Stimulated activated naive CD8-positive, alpha-beta T cell treated with anti-CD3 and anti-CD28 coated beads, Interleukin-15, amount 100 ng/mL, for 72 hours (primary cell): ENCODE measurements at regions not wholly inside any gene's neighbourhood (a gene's known extent, or its start where the extent isn't known, plus 50 kb on each side); places are given as distances from the start of the nearest gene placed in this dataset.

Experiments
- ATAC-seq: fragments of 150-1000 bp; cut with Tn5 transposase; 2 replicates; pipeline ENCODE4 v1.10.0; 2021; ENCODE audit warnings: mild to moderate bottlenecking, moderate library complexity
- DNase-seq, 2 donors: peaks; one replicate each; pipeline ENCODE4 v3.0.0; 2021 to 2022
- H3K27ac Mint-ChIP-seq, 2 donors: one replicate each; pipeline ENCODE4 v1.8.0; 2022; ENCODE audit warnings: mild to moderate bottlenecking in 2 of 2, mixed read lengths in 2 of 2, moderate library complexity in 2 of 2
- H3K27me3 Mint-ChIP-seq: one replicate; pipeline ENCODE4 v1.8.0; 2022; ENCODE audit warnings: mixed read lengths
- H3K4me1 Mint-ChIP-seq: one replicate; pipeline ENCODE4 v1.8.0; 2022; ENCODE audit warnings: mild to moderate bottlenecking, mixed read lengths
- H3K4me3 Mint-ChIP-seq, 2 donors: one replicate each; pipeline ENCODE4 v1.8.0; 2022; ENCODE audit warnings: mild to moderate bottlenecking in 2 of 2, mixed read lengths in 2 of 2, moderate library complexity in 1 of 2
- H3K9me3 Mint-ChIP-seq, 2 donors: one replicate each; pipeline ENCODE4 v1.8.0; 2022; ENCODE audit warnings: mixed read lengths in 2 of 2

DNA sequence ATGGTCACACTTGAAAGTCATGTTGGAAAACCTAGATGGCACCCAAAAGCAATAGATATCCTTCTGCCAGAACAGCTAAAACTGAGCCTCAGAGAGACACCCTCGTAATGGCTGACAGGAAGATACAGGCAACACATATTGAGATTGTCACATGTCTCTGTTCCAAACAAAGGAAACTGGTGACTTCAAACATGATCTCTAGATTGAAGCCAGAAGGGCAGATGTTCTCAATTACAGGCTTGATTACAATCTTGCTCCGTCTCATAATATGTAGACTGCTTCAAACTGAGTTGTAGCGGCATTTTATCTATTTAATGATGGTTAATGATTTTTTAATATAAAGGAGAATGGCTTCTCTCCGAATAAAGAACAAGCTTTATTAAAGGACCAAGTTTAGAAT lies 774.3 kb downstream of the KCTD16 start:
- Mint-ChIP-seq H3K4me3 (no peak overlapping the region), H3K4me1 (no peaks in the 10 kb centered on the region), H3K27me3 (no peaks in the 10 kb centered on the region), H3K9me3 (peaks cover 12 to 13% of the 10 kb centered on the region in 2 donors), H3K27ac (no peak overlapping the region)
- DNase-seq (no peak), ATAC-seq (no peak)

DNA sequence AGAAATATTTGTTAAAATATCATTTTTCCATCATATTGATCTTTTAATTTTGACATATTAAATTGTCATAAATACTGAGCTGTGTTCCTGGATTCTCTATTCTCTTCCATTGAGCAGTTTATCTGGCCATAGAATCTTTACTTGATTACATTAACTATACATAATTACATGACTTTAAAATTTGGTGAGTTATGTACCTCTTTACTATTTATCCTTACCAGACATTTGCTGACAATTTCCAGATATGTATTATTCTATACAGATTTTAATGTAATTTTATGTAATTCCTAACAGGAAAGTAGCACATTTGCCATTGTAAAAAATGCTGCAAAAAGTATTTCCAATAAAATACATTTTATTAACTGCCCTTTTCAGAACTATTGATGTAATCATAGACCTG lies 770.3 kb downstream of the KCTD16 start:
- no peak for DNase-seq
- Mint-ChIP-seq H3K27ac (no peak overlapping the region), H3K4me1 (no peaks in the 10 kb centered on the region), H3K4me3 (no peak overlapping the region), H3K27me3 (no peaks in the 10 kb centered on the region), H3K9me3 (peaks cover 10 to 22% of the 10 kb centered on the region in 2 donors)
- no peak for ATAC-seq

DNA sequence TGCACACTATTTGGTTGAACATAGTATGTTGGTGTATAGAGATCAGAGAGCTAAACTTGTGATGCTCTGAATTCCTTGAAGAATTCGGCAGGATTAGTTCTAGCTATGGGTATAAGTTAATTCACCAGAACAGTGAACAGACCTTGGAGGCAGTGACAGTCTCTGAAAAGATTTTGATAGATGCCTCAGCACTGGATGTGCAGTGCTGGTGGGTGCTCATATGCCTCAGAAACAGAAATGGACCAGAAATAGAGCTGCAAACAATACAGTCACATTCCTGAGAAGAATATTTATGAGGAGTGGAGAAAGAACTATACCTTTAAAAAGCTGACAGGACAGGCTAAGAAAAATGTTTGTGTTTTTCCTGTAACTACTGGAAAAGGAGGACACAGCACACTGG lies 747.7 kb downstream of the KCTD16 start:
- Mint-ChIP-seq H3K9me3 (peaks cover 0 to 9% of the 10 kb centered on the region in 2 donors), H3K4me3 (no peak overlapping the region), H3K27ac (no peak overlapping the region), H3K27me3 (no peaks in the 10 kb centered on the region), H3K4me1 (no peaks in the 10 kb centered on the region)
- no peak for DNase-seq
- no peak for ATAC-seq

DNA sequence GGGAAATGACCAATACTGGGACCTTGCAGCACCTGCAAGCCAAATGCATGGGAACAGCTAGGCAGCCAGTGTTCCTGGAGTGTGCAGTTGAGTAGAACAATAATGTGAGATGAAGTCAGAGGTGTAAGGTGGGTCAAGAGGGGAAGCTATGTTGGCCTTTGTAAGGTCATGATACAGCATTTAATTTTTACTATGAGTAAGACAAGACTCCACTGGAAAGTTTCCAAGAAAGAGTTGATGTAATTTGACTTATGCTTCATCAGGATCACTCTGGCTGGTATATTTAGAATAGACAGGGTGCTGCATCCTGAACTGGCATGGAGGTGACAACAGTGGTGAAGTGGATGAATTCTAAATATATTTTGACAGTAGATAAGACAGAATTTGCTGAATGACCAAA lies 744.8 kb downstream of the KCTD16 start:
- H3K4me3 Mint-ChIP-seq, result no peak overlapping the region
- H3K4me1 Mint-ChIP-seq, result no peaks in the 10 kb centered on the region
- peaks cover 17 to 19% of the 10 kb centered on the region in 2 donors for H3K9me3 Mint-ChIP-seq
- ATAC-seq (no peak), DNase-seq (no peak)
- no peaks in the 10 kb centered on the region for H3K27me3 Mint-ChIP-seq
- no peak overlapping the region for H3K27ac Mint-ChIP-seq

DNA sequence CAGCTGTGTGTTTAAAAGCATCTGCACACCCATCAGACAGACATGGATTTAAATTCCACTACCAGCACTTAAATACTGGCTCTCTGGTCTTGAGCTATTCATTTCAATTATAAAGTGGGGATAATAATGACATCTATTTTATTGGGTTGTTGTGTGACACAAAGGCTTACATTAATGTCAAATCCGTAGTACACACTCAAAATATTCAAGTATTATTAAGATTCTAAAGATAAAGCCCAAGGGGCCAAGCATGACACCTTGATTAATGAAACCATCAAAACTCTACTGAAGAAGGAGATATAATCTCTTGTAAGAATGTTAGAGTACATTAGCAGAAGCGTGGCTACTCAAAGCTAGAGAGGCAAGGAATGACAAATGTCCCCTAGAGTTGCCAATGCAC lies 743.0 kb downstream of the KCTD16 start:
- H3K9me3 Mint-ChIP-seq, result peaks cover 26 to 27% of the 10 kb centered on the region in 2 donors
- no peaks in the 10 kb centered on the region for H3K27me3 Mint-ChIP-seq
- ATAC-seq (no peak), DNase-seq (no peak)
- no peak overlapping the region for H3K27ac Mint-ChIP-seq
- H3K4me1 Mint-ChIP-seq, result no peaks in the 10 kb centered on the region
- no peak overlapping the region for H3K4me3 Mint-ChIP-seq

DNA sequence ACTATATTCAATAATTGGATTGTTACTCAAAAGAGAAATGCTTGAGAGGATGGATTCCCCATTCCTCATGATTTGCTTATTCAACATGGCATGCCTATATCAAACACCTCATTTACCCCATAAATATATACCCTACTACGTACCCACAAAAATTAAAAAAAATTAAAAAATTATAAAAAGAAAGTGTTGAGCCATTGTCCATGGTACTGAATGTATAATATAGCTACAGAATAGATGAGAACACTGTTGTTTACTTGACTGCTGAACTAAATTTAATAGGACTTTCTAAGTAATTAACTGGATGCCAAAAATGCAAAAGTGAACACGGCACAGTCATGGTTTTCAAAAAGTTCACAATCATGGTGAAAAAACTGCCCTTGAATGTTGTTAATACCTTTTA lies 725.8 kb downstream of the KCTD16 start:
- Mint-ChIP-seq H3K4me3 (no peak overlapping the region), H3K27ac (no peak overlapping the region), H3K4me1 (no peaks in the 10 kb centered on the region), H3K9me3 (peaks cover 21 to 27% of the 10 kb centered on the region in 2 donors), H3K27me3 (no peaks in the 10 kb centered on the region)
- no peak for ATAC-seq
- DNase-seq, result no peak

DNA sequence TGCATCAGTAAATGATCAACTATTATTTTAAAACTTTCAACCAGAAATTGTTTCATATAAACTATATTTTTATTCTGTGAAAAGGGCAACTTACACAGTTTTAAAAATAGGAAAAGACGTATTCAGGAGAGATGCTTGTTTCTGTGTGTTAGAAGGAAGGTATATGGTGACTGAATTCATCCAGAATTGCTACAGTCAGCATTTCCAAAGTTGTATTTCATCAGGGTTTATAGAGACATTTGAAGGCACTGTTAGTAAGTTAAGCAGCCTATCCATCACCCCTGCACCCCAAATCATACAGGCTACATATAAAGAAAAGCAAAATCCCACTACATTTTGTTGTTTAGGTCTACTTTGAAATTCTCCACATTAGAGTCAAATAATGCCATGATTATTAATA lies 716.0 kb downstream of the KCTD16 start:
- Mint-ChIP-seq H3K27me3 (no peaks in the 10 kb centered on the region), H3K4me1 (no peaks in the 10 kb centered on the region), H3K9me3 (peaks cover 4 to 29% of the 10 kb centered on the region in 2 donors), H3K4me3 (no peak overlapping the region), H3K27ac (peak overlapping the region in 1 of 2 donors; percentile 57)
- no peak for ATAC-seq
- no peak for DNase-seq

DNA sequence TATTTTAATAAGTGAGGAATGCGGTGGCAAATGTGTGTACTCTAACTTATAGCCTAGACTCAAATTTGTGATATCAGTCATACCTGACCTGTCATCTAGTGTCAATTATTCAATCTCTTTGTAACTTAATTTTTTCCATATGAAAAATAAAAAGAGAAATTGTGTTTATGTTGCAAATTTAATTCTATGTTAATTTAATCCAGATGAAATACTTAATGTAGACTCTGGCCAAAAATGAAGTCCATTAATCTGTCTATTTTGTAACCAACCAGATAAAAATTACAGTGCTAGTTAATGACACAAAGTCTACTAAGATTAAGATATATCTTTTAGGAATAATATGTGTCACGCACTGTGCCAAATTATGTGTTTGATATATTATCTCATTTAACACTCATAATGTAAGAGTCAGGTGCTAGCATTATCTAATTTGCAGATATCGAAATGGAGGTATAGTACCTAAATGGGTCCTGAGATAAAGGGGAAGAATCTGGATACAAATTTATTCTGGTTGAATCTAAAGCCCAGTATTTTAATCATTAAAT lies 712.1 kb downstream of the KCTD16 start:
- H3K4me3 Mint-ChIP-seq, result no peak overlapping the region
- no peak overlapping the region for H3K27ac Mint-ChIP-seq
- peaks cover 4 to 6% of the 10 kb centered on the region in 2 donors for H3K9me3 Mint-ChIP-seq
- no peaks in the 10 kb centered on the region for H3K4me1 Mint-ChIP-seq
- ATAC-seq (no peak), DNase-seq (no peak)
- no peaks in the 10 kb centered on the region for H3K27me3 Mint-ChIP-seq

DNA sequence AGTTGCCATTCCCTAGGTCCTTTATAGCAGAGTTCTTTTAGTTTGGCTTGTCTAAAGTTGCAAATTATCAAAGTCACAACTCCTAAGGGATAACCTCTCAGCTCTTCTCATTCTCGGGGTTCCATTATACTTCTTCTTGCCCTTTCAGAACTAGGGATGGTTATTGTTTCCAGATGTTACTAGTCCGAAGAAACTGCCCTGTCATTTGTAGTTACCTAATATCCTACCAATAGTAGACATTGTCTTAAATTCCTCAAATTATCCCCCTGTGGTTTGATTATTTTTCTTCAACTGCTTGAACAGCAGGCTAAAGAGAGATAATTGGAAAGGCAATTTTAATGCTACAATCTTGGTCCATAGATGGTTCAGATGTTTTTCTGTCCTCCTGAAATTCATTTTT lies 709.8 kb downstream of the KCTD16 start:
- H3K9me3 Mint-ChIP-seq, result peaks cover 8 to 17% of the 10 kb centered on the region in 2 donors

DNA sequence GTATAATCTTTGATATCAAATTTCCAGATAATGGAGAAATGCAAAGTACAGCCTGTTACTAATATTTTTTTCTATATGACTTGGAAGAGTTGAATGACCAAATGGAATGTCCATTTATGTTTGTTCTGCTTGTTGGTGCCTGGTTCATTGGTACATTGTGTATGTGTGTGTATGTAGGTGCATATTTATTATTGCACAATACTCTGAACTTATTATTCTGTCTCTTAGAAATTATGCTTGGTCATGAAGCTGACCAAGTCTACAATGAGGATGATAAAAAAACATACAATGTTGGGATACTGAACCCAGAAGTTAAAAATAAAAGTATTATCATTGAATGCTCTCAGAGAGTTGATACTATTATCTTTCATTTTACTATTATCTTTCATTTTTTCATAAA lies 706.3 kb downstream of the KCTD16 start:
- Mint-ChIP-seq H3K27ac (no peak overlapping the region), H3K9me3 (peaks cover 15 to 35% of the 10 kb centered on the region in 2 donors), H3K4me1 (no peaks in the 10 kb centered on the region), H3K27me3 (no peaks in the 10 kb centered on the region), H3K4me3 (no peak overlapping the region)
- ATAC-seq (no peak), DNase-seq (no peak)

More for the DNA sequence above, 709.8 kb downstream of the KCTD16 start:
- Mint-ChIP-seq H3K27ac (no peak overlapping the region), H3K4me1 (no peaks in the 10 kb centered on the region), H3K4me3 (no peak overlapping the region), H3K27me3 (no peaks in the 10 kb centered on the region)
- DNase-seq (no peak), ATAC-seq (no peak)

DNA sequence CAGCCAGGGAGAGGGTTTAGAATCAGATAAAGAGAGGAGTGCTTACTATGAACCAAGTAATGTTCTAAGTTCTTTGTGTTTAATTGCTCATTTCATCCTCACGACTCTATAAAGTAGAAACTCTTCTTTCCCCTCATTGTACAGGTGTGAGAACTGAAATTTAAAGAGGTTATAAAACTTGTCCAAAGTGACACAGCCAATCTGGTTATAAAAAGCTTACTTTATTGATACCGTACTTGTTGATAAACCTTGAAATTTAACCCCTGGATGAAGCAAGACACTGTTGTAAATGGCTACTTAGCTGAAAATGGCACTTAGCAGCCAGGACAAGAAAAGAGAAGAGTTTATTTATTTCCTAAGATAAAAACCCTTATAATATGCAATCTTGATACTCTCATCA lies 702.4 kb downstream of the KCTD16 start:
- H3K4me3 Mint-ChIP-seq, result no peak overlapping the region
- H3K27me3 Mint-ChIP-seq, result no peaks in the 10 kb centered on the region
- H3K4me1 Mint-ChIP-seq, result no peaks in the 10 kb centered on the region
- H3K27ac Mint-ChIP-seq, result no peak overlapping the region
- DNase-seq (no peak), ATAC-seq (no peak)
- H3K9me3 Mint-ChIP-seq, result peaks cover 15 to 35% of the 10 kb centered on the region in 2 donors

DNA sequence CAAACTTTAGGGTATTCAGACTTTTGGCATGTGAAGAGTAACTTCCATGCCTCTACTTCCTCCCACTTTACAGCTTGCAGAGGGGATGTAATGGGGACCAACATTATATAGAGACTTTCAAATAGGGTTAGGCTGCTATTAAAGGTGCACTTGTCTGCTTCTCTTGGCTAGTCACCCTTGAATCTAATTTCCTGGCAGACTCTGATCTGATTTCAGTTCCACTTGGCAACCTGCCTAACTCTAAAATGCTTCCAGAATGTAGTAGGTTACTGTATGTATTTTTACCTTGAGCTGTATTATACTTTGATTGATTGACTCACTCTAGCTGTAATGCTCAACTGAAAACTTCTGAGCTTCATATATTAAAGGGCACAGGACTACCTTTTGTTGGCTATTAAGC lies 693.4 kb downstream of the KCTD16 start:
- ATAC-seq (no peak), DNase-seq (no peak)
- Mint-ChIP-seq H3K27me3 (no peaks in the 10 kb centered on the region), H3K4me1 (no peaks in the 10 kb centered on the region), H3K27ac (no peak overlapping the region), H3K9me3 (peaks cover 4 to 8% of the 10 kb centered on the region in 2 donors), H3K4me3 (no peak overlapping the region)

DNA sequence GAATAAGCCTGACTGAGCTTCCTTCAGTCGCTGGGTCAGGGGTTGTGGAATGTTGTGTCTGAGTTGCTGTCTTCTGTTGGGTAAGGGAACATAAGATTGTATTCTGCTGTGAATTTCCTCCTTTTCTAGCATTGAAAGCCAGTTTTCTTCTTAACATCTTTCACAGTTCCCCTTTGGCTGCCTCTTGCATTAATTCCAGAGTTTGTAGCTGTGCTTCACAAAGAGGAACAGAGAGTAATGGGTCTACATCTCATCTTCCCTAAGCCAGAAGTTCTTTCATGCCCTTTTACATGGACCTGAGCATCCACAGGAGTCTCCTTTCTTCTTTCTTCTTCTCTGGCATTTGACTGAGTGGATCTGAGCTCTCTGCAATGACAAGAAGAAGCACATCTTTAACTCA lies 686.8 kb downstream of the KCTD16 start:
- H3K4me1 Mint-ChIP-seq, result no peaks in the 10 kb centered on the region
- no peak overlapping the region for H3K27ac Mint-ChIP-seq
- no peak overlapping the region for H3K4me3 Mint-ChIP-seq
- peaks cover 0 to 11% of the 10 kb centered on the region in 2 donors for H3K9me3 Mint-ChIP-seq
- H3K27me3 Mint-ChIP-seq, result no peaks in the 10 kb centered on the region
- DNase-seq (no peak), ATAC-seq (no peak)

DNA sequence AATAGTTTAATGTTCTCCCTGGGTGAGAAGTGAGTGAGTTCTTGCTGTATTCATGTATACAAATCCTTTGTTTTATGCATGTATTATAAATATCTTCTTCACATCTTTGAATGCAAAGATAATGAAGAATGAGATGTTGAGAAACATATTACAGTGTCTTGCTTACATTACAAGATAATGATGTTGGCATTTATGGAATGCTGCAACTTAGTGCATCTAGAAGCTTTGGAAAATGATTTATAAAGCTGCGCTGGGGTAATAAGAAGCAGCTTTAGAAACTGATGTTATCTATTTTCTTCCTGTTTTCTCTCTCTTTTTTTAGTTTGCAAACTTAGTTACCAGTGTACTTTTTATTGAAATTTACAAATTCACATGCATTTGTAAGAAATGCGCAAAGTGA lies 673.4 kb downstream of the KCTD16 start:
- ATAC-seq, result no peak
- no peak for DNase-seq
- Mint-ChIP-seq H3K4me1 (no peaks in the 10 kb centered on the region), H3K27me3 (no peaks in the 10 kb centered on the region), H3K4me3 (no peak overlapping the region), H3K9me3 (peaks cover 7 to 16% of the 10 kb centered on the region in 2 donors), H3K27ac (no peak overlapping the region)

DNA sequence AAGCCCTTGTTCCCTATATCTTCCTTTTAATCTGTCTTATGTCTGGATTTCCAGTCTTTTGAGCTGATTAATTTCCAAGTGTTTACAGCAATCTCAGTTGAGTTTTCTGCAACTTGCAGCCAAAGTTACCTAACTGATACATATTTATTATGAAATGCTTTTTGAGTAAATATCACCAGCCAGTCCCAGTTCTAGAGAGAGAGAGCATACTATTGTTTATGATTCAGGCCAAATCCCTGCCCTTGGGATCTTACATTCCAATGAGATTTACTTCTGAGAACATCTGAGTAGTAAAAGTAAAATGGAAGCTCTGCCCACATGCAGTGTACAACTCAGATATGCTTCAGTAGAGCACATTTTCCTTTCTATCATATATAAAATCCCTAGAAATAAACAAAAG lies 661.7 kb downstream of the KCTD16 start:
- DNase-seq, result no peak
- Mint-ChIP-seq H3K4me3 (no peak overlapping the region), H3K27ac (no peak overlapping the region), H3K9me3 (peaks cover 4 to 11% of the 10 kb centered on the region in 2 donors), H3K27me3 (no peaks in the 10 kb centered on the region), H3K4me1 (no peaks in the 10 kb centered on the region)
- no peak for ATAC-seq

DNA sequence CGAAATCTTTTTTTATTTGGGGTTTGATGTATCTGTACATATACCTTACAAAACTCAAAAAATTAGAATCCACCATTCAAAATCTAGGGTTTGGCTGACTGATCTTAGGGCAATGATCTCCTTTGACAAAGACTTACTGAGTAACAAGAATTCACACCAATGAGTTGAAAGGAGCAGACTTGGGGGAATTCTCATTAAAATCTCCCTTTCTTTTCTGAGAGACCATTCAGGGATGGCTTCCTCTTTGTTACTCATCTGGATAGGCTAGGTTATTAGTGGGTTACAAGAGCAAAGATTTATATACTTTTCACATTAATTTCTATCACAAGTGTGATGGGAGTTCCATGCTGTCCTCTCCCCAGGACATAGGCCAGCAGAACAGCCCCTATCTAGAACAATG lies 661.0 kb downstream of the KCTD16 start:
- no peak overlapping the region for H3K27ac Mint-ChIP-seq
- peaks cover 4 to 11% of the 10 kb centered on the region in 2 donors for H3K9me3 Mint-ChIP-seq
- no peaks in the 10 kb centered on the region for H3K4me1 Mint-ChIP-seq
- DNase-seq (no peak), ATAC-seq (no peak)
- H3K4me3 Mint-ChIP-seq, result no peak overlapping the region
- no peaks in the 10 kb centered on the region for H3K27me3 Mint-ChIP-seq

DNA sequence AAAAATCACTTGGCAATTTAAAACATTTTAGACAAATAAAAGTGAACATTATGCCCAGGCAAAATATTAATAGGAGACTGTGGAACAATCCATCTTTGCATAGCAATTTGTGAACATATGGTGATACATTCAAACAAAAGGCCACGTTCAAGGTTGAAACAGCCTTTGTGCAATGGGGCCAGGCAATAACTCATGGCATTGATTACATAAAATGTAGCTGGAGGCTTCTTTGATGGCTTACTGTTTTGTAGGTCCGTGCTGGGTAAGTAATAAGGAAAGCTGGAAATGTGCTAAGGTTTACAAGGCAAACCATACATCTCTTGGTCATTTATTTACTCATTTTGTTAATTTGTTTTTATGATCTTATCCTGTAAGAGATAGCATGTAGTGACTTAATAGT lies 651.8 kb downstream of the KCTD16 start:
- no peak overlapping the region for H3K27ac Mint-ChIP-seq
- no peak for DNase-seq
- H3K4me3 Mint-ChIP-seq, result no peak overlapping the region
- no peaks in the 10 kb centered on the region for H3K9me3 Mint-ChIP-seq
- no peaks in the 10 kb centered on the region for H3K27me3 Mint-ChIP-seq
- H3K4me1 Mint-ChIP-seq, result no peaks in the 10 kb centered on the region
- no peak for ATAC-seq
